ENCODE measurements at regions not wholly inside any gene's neighbourhood (a gene's known extent, or its start where the extent isn't known, plus 50 kb on each side); places are given as distances from the start of the nearest gene placed in this dataset.

GRCh38 chr13:39877134-39877533, 221.7 kb downstream of the COG6 start:
- H3K9ac ChIP-seq (ENCODE audit: low read length): no peak overlapping the region
- H3K4me1 ChIP-seq (ENCODE audit: control insufficient read depth, insufficient read depth, low read length): no peaks in the 10 kb centered on the region
- H3K36me3 ChIP-seq (ENCODE audit: control insufficient read depth, insufficient read depth, low read length): no peaks in the 10 kb centered on the region
- H3K4me3 ChIP-seq (ENCODE audit: low read depth, low read length): no peak overlapping the region
- H3K27me3 ChIP-seq (ENCODE audit: control insufficient read depth, insufficient read depth, low read length): no peaks in the 10 kb centered on the region
- H3K9me3 ChIP-seq (ENCODE audit: control insufficient read depth, insufficient read depth, low read depth, low read length): no peaks in the 10 kb centered on the region
- no peak overlapping the region for H3K27ac ChIP-seq (ENCODE audit: low read depth, low read length)

GRCh38 chr13:39879286-39880035, 224.0 kb downstream of the COG6 start:
- Histone ChIP-seq H3K9me3 (ENCODE audit: control insufficient read depth, insufficient read depth, low read depth, low read length) (peaks cover 6% of the 10 kb centered on the region; the same call in 1 of the 2 replicates), H3K4me1 (ENCODE audit: control insufficient read depth, insufficient read depth, low read length) (no peaks in the 10 kb centered on the region), H3K4me3 (ENCODE audit: low read depth, low read length) (no peak overlapping the region), H3K9ac (ENCODE audit: low read length) (no peak overlapping the region), H3K27me3 (ENCODE audit: control insufficient read depth, insufficient read depth, low read length) (no peaks in the 10 kb centered on the region), H3K27ac (ENCODE audit: low read depth, low read length) (no peak overlapping the region), H3K36me3 (ENCODE audit: control insufficient read depth, insufficient read depth, low read length) (no peaks in the 10 kb centered on the region)

GRCh38 chr13:39881383-39881782, 225.9 kb downstream of the COG6 start:
- Histone ChIP-seq H3K9me3 (ENCODE audit: control insufficient read depth, insufficient read depth, low read depth, low read length) (peaks cover 6% of the 10 kb centered on the region; the same call in 1 of the 2 replicates), H3K27ac (ENCODE audit: low read depth, low read length) (no peak overlapping the region), H3K4me1 (ENCODE audit: control insufficient read depth, insufficient read depth, low read length) (no peaks in the 10 kb centered on the region), H3K36me3 (ENCODE audit: control insufficient read depth, insufficient read depth, low read length) (no peaks in the 10 kb centered on the region), H3K9ac (ENCODE audit: low read length) (no peak overlapping the region), H3K4me3 (ENCODE audit: low read depth, low read length) (no peak overlapping the region), H3K27me3 (ENCODE audit: control insufficient read depth, insufficient read depth, low read length) (no peaks in the 10 kb centered on the region)

- H3K27ac ChIP-seq (ENCODE audit: low read depth, low read length): no peak overlapping the region
- H3K4me1 ChIP-seq (ENCODE audit: control insufficient read depth, insufficient read depth, low read length): no peaks in the 10 kb centered on the region
- no peak overlapping the region for H3K9ac ChIP-seq (ENCODE audit: low read length)
Measured at GRCh38 chr13:39881887-39882286, 226.4 kb downstream of the COG6 start.

GRCh38 chr13:39884166-39884565, 228.7 kb downstream of the COG6 start:
- no peak overlapping the region for H3K4me3 ChIP-seq (ENCODE audit: low read depth, low read length)
- H3K27me3 ChIP-seq (ENCODE audit: control insufficient read depth, insufficient read depth, low read length): no peaks in the 10 kb centered on the region
- no peaks in the 10 kb centered on the region for H3K4me1 ChIP-seq (ENCODE audit: control insufficient read depth, insufficient read depth, low read length)
- H3K9ac ChIP-seq (ENCODE audit: low read length): no peak overlapping the region
- H3K27ac ChIP-seq (ENCODE audit: low read depth, low read length): no peak overlapping the region
- no peaks in the 10 kb centered on the region for H3K36me3 ChIP-seq (ENCODE audit: control insufficient read depth, insufficient read depth, low read length)
- H3K9me3 ChIP-seq (ENCODE audit: control insufficient read depth, insufficient read depth, low read depth, low read length): peaks cover 6% of the 10 kb centered on the region; the same call in 1 of the 2 replicates

More at GRCh38 chr13:39881887-39882286, 226.4 kb downstream of the COG6 start:
- no peaks in the 10 kb centered on the region for H3K36me3 ChIP-seq (ENCODE audit: control insufficient read depth, insufficient read depth, low read length)
- H3K27me3 ChIP-seq (ENCODE audit: control insufficient read depth, insufficient read depth, low read length): no peaks in the 10 kb centered on the region
- no peak overlapping the region for H3K4me3 ChIP-seq (ENCODE audit: low read depth, low read length)
- peaks cover 6% of the 10 kb centered on the region; the same call in 1 of the 2 replicates for H3K9me3 ChIP-seq (ENCODE audit: control insufficient read depth, insufficient read depth, low read depth, low read length)

GRCh38 chr13:39886336-39886735, 230.9 kb downstream of the COG6 start:
- Histone ChIP-seq H3K4me1 (ENCODE audit: control insufficient read depth, insufficient read depth, low read length) (no peaks in the 10 kb centered on the region), H3K9me3 (ENCODE audit: control insufficient read depth, insufficient read depth, low read depth, low read length) (peaks cover 6% of the 10 kb centered on the region; the same call in 1 of the 2 replicates), H3K4me3 (ENCODE audit: low read depth, low read length) (no peak overlapping the region), H3K27ac (ENCODE audit: low read depth, low read length) (no peak overlapping the region), H3K27me3 (ENCODE audit: control insufficient read depth, insufficient read depth, low read length) (no peaks in the 10 kb centered on the region), H3K9ac (ENCODE audit: low read length) (no peak overlapping the region), H3K36me3 (ENCODE audit: control insufficient read depth, insufficient read depth, low read length) (no peaks in the 10 kb centered on the region)

- no peaks in the 10 kb centered on the region for H3K4me1 ChIP-seq (ENCODE audit: control insufficient read depth, insufficient read depth, low read length)
- no peak overlapping the region for H3K9ac ChIP-seq (ENCODE audit: low read length)
- no peaks in the 10 kb centered on the region for H3K36me3 ChIP-seq (ENCODE audit: control insufficient read depth, insufficient read depth, low read length)
- H3K9me3 ChIP-seq (ENCODE audit: control insufficient read depth, insufficient read depth, low read depth, low read length): peaks cover 6% of the 10 kb centered on the region; the same call in 1 of the 2 replicates
- H3K27me3 ChIP-seq (ENCODE audit: control insufficient read depth, insufficient read depth, low read length): no peaks in the 10 kb centered on the region
- no peak overlapping the region for H3K27ac ChIP-seq (ENCODE audit: low read depth, low read length)
- H3K4me3 ChIP-seq (ENCODE audit: low read depth, low read length): no peak overlapping the region
Measured at GRCh38 chr13:39887387-39887786, 231.9 kb downstream of the COG6 start.

- Histone ChIP-seq H3K9ac (ENCODE audit: low read length) (no peak overlapping the region), H3K4me1 (ENCODE audit: control insufficient read depth, insufficient read depth, low read length) (no peaks in the 10 kb centered on the region), H3K27me3 (ENCODE audit: control insufficient read depth, insufficient read depth, low read length) (no peaks in the 10 kb centered on the region), H3K36me3 (ENCODE audit: control insufficient read depth, insufficient read depth, low read length) (no peaks in the 10 kb centered on the region), H3K27ac (ENCODE audit: low read depth, low read length) (no peak overlapping the region), H3K4me3 (ENCODE audit: low read depth, low read length) (no peak overlapping the region), H3K9me3 (ENCODE audit: control insufficient read depth, insufficient read depth, low read depth, low read length) (no peaks in the 10 kb centered on the region; the same call in 1 of the 2 replicates)
Measured at GRCh38 chr13:39888865-39889810, 233.7 kb downstream of the COG6 start.

- Histone ChIP-seq H3K4me3 (ENCODE audit: low read depth, low read length) (no peak overlapping the region), H3K9me3 (ENCODE audit: control insufficient read depth, insufficient read depth, low read depth, low read length) (no peaks in the 10 kb centered on the region), H3K27ac (ENCODE audit: low read depth, low read length) (no peak overlapping the region), H3K9ac (ENCODE audit: low read length) (no peak overlapping the region), H3K4me1 (ENCODE audit: control insufficient read depth, insufficient read depth, low read length) (no peaks in the 10 kb centered on the region), H3K36me3 (ENCODE audit: control insufficient read depth, insufficient read depth, low read length) (no peaks in the 10 kb centered on the region), H3K27me3 (ENCODE audit: control insufficient read depth, insufficient read depth, low read length) (no peaks in the 10 kb centered on the region)
Measured at GRCh38 chr13:39890537-39890936, 235.1 kb downstream of the COG6 start.

GRCh38 chr13:39892721-39893685, 237.5 kb downstream of the COG6 start:
- Histone ChIP-seq H3K27ac (ENCODE audit: low read depth, low read length) (no peak overlapping the region), H3K9me3 (ENCODE audit: control insufficient read depth, insufficient read depth, low read depth, low read length) (no peaks in the 10 kb centered on the region), H3K4me1 (ENCODE audit: control insufficient read depth, insufficient read depth, low read length) (no peaks in the 10 kb centered on the region), H3K9ac (ENCODE audit: low read length) (no peak overlapping the region), H3K36me3 (ENCODE audit: control insufficient read depth, insufficient read depth, low read length) (no peaks in the 10 kb centered on the region), H3K4me3 (ENCODE audit: low read depth, low read length) (no peak overlapping the region), H3K27me3 (ENCODE audit: control insufficient read depth, insufficient read depth, low read length) (no peaks in the 10 kb centered on the region)

Measured in HUES6 (cell line).